Limb (tissue), 2 donors: ENCODE measurements at regions not wholly inside any gene's neighbourhood (a gene's known extent, or its start where the extent isn't known, plus 50 kb on each side); places are given as distances from the start of the nearest gene placed in this dataset.
"Not testable (repeated sequence)": the region's sequence is repeated elsewhere in the genome, so short reads cannot be mapped to it uniquely, and the experiment has no call there.

Experiments used
- DNase-seq, 2 donors: peaks; one replicate each; pipeline ENCODE4 v3.0.0-alpha.2; 2016; ENCODE audit errors: extremely low spot score in 2 of 2

DNA sequence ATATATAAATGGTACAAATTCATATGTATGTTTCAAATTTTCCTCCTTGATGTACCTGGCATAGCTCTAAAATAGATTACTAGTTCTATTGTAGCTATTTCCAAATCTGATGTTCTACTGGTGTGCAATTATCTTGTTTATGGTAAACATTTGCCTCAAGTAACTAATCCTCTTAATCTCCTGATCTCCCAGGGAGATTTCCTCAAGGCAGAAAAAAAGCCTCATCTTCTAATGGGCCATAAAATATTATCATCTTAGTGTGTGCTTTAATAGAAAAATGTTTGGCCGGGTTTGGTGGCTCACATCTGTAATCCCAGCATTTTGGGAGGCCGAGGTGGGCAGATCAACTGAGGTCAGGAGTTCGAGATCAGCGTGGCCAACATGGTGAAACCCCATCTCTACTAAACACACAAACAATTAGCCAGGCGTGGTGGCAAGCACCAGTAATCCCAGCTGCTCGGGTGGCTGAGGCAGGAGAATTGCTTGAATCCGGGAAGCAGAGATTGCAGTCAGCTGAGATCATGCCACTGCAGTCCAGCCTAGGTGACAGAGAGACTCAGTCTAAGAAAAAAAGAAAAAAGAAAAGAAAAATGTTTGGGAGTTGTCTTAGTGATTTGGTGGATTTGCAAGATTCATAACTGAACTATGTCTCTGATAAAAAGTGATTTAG, 498.9 kb upstream of the SLITRK5 start:
- DNase-seq, result no peak

DNA sequence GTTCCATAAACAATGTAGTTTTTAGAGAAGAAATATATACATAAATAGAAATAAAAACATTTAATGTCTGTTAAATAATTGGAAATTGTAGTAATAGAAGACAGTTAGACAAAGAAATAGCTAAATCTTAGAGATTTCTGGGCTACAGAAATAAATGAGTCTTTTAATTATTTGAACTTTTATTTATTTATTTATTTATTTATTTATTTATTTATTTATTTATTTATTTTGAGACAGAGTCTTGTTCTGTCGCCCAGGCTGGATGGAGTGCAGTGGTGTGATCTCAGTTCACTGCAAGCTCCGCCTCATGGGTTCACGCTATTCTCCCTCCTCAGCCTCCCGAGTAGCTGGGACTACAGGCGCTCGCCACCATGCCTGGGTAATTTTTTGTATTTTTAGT, 486.0 kb upstream of the SLITRK5 start:
- DNase-seq, result not testable (repeated sequence)

DNA sequence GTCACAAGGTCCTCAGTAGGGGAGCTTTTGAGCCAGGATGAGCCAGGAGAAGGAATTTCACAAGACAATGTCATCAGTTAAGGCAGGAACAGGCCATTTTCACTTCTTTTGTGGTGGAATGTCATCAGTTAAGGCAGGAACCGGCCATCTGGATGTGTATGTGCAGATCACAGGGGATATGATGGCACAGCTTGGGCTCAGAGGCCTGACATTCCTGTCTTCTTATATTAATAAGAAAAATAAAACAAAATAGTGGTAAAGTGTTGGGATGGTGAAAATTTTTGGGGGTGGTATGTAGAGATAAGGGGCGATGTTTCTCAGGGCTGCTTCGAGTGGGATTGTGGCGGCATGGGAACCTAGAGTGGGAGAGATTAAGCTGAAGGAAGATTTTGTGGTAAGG, 484.5 kb upstream of the SLITRK5 start:
- not testable (repeated sequence) for DNase-seq

DNA sequence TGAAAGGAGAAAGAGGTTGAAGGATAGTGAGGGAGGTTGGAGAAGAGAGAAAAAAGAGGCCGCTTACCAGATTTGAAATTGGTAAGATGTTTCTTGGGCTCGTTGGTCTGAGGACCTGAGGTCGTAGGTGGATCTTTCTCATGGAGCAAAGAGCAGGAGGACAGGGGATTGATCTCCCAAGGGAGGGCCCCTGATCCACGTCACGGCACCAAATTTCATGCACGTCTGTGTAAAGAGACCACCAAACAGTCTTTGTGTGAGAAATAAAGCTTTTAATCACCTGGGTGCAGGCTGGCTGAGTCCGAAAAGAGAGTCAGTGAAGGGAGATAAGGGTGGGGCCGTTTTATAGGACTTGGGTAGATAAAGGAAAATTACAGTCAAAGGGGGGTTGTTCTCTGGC, 479.7 kb upstream of the SLITRK5 start:
- not testable (repeated sequence) for DNase-seq

DNA sequence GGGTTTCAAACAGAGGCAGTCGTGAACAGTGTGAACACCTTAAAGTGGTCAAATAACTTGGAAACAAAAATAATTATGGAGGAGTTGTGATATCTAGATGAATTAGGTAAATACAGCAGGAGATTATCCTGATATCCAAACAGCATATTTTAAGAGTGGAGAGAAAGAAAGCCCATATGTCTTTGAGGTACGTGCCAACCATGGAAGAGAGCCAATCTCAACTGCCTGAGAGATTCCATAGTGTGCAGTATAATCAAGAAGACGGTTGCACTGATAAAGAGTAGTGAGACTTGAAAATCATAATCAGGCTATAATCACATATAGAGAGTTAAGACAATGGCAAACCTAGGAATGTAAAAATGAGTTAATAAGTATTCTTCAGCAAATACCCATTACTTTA, 472.8 kb upstream of the SLITRK5 start:
- no peak for DNase-seq

DNA sequence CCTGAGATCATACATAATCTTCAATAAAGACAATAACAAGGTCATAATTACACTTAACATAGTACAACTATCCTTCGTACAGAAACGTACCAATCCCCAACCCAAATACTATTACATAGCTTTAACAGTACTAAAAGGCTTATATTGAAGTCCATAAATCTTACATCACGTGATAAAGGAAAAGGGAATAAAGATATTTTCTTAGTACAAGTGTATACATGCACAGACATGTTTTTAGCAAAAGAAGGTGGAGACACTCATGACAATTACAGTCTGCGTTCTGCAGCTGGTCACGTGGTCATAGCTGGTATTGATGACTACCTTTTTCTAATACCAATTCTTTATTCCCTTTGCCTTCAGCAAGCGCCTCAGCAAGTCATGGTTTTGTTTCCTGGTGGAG, 464.5 kb upstream of the SLITRK5 start:
- DNase-seq, result no peak

DNA sequence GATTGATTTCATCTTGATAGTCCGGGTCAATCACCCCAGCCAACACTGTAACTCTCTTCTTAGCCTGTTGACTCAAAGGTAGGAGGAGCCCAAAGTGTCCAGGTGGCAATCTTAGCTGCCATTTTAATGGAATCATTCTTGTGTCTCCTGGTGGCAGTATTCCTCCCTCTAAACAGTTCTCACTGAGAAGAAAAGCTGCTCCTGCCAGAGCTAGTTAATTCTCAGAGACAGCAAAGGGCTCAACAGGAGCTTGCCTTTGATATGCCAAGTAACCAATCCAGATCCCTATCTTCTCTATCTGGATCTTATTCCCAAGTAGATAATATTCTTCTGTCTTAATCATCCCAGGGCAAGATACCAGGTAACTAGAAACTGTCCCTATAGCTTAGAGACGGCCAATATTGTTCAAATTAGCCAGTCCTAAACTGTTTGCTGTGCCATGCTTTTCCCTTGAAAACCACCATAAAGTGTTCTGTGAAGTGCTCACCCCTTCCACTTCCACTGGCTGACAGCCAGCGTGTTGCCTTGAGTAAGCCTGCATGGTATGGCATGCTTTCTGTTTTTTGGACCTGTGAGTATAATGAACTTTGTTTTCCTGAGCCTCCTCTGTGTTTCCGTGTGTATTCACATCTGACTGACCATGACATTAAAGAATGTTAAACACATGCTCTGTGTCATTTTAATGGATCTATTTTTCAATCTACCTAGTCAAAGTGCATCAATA, 463.7 kb upstream of the SLITRK5 start:
- DNase-seq, result no peak

DNA sequence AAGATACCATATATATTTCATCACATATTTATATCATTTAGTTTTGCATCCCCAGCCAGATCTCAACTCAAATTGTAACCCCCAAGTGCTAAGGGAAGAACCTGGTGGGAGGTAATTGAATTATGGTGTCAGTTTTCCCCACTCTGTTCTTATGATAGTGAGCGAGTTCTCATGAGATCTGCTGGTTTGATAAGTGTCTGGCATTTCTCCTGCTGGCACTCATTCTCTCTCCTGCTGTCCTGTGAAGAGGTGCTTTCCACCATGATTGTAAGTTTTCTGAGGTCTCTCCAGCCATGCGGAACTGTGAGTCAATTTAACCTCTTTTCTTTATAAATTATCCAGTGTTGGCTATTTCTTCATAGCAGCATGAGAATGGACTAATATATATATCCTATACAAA, 462.5 kb upstream of the SLITRK5 start:
- DNase-seq, result no peak

DNA sequence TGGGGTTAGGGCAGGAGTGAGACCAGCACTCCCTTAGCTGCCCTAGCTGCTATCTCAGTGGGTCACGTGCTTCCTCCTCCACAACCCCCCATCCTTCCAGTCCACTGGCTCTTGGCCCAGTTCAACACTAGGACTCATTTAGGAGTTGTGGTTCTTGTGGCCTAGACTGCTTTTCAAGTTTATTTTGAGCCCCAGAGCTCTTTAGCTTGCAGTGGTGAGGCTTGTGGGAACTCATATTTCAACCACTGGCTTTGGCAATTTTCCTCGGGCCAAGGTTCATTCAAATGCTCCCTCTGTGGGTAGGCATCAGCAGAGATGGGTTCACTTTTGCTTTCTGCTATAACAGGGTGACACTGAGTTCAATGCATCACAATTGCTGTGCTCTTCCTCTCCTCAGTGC, 436.2 kb upstream of the SLITRK5 start:
- DNase-seq, result no peak

DNA sequence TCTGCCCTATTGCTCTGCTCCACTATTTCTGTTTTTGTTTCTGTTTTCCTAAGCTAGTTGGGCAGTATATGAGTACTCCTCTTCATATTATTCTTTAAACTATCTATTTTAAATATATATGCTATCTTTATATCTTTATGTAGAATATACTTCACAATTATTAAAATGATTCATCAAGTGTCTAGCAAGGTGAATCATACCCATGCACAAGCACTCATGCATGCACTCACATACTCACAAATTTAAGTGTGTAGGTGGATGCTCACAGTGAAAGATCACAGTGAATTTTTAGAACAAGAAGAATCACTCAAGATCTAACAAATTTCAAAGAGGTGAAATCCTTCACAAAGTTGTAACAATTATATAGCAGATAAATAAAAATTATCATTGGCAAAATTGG, 435.6 kb upstream of the SLITRK5 start:
- DNase-seq, result no peak

DNA sequence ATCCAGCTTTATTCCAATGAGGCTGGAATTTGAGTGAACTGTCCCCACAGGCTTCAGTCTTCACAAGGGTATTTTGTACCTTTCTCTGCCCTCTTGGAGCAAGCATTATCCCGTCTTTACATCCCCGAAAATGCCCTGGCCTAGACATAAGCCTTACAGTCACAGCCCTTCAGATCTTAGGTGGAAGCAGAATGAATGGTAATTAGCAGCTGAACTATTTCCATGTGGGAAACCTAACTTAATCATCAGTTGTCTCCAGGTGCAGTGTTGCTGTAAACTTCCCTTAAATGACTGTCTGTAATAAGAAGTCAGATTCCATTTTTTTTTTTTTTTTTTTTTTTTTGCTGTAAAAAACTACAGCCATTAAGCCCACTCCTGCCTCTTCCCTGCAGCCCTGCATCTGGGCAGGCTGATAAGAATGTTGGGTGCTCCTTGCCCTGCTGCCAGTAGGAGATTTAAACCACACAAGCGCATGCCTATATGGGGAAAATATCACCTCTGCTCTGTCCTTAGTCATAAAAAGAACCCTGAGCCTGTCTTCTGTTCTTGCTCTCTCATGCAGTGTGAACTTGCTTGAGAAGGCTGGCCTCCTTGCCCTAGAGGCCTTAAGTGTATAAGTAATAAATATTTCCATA, 426.8 kb upstream of the SLITRK5 start:
- DNase-seq, result no peak

DNA sequence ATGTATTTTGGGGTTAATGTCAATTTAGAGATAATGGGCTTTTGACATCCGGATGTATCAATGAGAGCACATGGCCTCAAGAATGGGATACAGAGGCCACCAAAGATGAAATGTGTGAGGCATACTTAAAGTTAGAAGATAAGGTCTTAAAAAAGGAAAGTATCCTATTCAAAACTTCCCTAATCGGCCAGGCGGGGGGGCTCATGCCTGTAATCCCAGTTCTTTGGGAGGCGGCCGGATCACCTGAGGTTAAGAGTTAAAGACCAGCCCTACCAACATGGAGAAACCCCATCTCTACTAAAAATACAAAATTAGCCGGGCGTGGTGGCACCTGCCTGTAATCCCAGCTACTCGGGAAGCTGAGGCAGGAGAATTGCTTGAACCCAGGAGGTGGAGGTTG, 421.3 kb upstream of the SLITRK5 start:
- DNase-seq, result not testable (repeated sequence)

DNA sequence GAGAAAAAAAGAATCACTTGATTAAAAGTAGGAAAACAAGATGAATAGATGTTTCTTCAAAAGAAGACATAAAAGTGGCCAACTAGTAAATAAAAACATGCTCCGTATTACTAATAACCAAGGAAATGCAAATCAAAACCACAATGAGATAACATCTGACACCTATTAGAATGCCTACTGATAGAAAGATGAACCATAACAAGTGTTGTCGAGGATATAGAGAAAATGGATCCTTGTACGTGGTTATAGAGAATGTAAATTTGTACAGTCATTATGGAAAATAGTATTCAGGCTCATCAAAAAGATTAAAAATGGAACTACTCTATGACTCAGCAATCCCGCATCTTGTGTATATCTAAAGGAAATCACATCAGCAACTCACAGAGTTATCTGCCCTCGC, 415.8 kb upstream of the SLITRK5 start:
- DNase-seq, result no peak

DNA sequence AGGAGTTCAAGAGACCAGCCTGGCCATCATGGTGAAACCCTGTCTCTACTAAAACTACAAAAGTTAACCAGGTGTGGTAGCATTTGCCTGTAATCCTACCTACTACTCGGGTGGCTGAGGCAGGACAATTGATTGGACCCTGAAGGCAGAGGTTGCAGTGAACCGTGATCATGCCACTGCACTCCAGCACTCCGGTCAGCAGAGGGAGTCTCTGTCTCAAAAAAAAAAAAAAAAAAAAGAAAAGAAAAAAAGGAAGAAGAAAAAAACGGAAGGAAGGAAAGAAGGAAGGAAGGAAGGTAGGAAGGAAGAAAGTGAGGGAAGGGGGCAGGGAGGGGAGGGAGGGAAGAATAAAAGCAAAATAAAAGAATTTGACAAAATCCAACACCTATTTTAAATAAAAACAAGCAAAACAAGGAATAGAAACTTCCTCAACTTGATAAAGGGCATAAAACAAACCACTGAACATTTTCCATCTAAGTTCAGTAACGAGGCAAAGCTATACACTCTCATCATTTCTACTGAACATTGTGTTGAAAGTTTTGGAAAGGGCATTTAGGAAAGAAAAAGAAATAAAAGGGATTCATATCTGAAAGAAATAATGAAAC, 411.6 kb upstream of the SLITRK5 start:
- no peak for DNase-seq

DNA sequence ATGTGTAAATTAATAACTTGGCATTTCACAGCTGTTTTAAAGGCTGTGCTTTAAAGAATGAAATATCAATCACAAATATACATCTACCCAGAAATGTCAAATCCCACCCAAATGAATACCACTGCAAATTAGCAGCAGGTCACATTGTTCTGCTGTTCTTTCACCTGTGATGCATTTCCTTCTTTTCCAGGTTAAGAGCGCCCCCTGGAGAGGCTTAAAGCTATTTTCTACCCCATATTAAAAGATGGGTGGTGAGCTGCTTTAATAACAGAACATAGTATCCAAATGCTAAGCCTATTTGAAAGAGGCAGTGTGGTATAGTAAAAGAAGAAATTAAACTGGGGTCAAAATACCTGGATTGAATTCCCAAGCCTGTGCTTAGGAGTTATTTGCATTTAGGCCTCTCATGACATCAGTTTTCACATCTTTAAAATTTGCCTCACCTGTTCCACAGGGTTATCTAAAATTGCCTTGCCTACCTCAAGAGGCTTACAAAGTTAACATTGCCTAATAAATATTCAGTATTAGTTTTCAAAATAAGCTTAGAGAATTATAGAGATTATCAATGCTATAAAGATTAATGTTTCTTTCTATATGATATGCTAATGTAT, 396.9 kb upstream of the SLITRK5 start:
- peak; percentile 47 to 59 for DNase-seq

DNA sequence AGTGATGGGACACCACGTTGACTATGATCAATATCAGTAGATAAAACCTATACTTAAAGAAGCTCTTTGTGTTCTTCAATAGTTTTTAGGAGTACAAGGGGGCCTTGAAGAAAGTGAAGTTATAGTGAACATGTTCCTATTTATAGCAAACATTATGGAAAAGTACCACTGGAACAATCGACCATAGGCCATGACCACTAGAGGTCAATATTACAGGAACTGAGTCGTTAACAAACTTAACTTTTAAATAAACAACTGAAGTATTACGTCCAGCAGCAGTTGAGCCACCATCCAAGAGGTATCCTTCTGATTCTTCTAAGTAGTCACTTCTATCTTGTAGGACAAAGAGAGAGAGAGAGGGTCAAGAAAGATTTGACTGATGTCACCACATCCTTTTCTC, 391.0 kb upstream of the SLITRK5 start:
- DNase-seq, result no peak

DNA sequence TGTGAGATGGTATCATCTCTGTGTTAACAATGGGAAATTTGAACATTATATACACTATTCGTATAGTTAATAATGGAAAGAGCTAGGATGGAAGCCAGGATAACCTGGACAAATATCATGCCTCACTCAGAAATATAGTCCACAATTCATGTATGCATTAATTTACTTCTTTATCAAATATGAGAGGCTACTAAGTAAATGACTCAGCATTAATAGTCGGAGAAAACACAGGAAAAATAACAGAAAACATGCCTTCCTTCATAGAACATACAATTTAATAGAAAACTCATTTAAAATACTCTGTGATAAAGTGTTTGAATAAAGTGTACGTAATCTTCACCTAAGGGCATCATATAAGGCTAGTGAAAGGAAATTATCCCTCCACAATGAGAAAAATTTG, 383.4 kb upstream of the SLITRK5 start:
- DNase-seq, result no peak

DNA sequence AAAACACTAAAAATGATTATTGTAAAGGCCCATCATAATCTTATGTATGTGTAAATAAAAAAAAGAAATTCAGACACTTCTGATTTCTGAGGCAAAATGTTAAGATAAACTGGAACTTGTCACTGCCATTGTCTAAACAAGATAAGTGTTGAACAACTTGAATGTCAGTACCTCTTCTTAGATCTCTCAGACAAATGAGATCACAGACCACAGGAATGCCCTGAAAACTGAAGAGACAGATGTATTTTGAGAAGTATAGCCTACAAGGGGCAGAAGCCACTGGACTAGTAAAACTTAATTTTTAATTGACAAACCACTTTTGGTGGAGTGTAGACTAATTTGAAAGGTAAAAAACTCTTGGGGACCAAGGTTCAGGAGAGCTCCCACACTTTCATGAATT, 375.5 kb upstream of the SLITRK5 start:
- DNase-seq, result no peak

DNA sequence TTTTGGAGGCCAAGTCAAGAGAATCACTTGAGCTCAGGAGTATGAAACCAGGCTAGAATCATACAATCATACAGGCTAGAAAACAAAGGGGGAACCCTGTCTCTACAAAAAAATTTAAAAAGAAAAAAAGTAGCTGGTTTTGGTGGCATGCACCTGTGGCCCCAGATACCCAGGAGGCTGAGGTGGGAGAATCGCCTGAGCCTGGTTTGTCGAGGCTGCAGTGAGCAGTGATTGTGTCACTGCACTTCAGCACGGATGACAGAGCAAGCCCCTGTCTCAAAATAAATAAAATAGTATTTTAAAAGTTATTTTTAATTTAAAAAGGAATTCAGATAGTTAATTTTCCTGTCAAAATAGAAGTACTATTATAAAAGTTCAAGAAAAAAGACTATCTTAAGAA, 369.1 kb upstream of the SLITRK5 start:
- DNase-seq, result no peak

DNA sequence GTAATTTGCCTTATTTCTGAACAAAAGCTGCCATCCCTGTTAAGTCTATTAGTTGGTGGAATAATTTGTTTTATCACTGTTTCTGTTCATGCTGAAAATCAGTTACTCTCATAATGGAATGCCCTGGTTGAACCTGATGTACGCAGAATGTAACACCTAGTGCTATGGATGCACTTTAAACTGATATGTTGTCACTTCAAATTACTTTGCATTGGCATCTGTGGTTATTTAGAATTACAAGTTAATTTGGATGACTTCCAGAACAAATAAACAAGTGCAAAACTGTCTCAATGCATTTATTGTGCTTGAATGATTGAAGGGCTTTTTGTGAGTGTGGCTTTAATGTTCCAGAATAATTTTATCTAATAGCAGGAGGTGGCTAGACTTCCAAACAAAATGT, 368.2 kb upstream of the SLITRK5 start:
- no peak for DNase-seq

DNA sequence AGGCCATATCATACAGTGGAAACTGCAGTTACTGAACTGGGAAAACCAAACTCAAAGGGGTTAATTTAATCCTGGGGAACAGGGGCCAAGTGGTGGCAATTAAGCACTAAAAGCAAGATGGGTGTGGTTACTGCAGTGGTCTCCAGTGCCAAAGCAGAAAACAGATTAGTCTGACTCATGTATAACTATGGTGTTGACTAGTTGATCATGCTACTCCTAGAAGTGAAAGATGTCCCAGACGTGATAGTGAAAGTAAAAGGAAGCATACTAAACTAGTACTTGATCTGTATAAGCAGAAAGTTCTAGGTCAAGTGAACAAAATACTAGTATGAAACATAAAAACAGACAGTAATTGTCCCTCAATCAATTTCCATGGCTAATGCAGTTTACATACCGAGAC, 360.0 kb upstream of the SLITRK5 start:
- no peak for DNase-seq

DNA sequence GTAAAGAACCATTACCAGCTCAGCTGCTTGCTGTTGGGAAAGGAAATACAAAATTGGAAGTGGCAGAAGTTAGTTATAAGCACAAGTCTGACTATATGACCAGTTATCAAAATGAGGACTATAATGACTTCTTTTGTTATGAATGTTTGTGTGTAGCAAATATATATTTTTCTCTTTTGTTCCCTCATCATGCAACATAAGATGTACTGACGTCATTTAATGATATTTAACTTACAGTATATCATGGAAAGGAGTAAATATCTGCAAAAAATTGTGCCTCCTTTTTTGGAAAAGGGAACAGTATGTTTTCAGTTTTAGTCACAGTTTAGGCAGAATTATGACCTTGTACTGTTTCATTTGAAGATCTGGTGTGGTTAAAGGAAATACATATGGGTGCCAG, 356.3 kb upstream of the SLITRK5 start:
- no peak for DNase-seq
